ENCODE measurements at regions not wholly inside any gene's neighbourhood (a gene's known extent, or its start where the extent isn't known, plus 50 kb on each side); places are given as distances from the start of the nearest gene placed in this dataset.
A peak's percentile ranks its signal among the peaks of the same experiment; 100 is the strongest.

DNA sequence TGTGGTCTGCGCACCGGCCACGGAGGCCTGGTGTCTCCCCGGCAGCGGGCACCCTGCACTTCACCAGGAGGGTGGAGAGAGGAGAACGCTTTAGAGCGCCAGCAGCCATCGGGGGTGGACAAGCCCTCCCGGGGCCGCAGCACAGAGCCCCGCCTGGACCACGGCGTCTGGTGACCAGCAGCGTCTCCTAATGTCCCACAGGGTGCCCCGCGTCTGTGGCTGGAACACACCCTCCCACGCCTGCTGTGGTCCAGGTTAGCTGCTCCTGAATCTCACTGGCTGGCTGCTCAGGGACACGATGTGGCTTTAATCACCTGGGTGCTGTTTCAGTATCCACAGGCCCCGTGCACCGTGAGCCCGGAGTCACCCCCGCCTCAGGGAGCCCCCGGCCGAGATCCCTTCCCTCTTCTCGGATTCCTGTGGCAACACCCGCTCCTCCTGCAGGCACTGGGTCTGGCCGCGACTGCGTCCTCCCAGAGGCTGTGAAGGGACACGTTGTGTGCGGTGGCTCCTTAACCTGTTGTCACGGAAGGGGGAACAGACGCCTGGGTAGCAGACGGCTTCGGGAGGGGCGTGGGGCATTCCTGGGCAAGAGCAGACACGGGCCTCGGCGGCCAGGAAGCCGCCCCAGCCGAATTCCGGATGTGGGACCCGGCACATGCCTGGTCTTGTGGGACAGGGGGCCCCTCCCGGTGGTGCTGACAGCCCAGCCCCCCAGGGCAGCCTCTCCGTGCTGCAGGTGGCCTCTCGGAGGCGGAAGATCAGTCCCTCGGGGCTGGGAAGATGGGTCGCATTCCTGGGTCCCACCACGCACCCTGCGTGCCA lies 78.9 kb downstream of the FOXL3 start:
- DNase-seq (ENCODE audit: low spot score), result peak; percentile 86

DNA sequence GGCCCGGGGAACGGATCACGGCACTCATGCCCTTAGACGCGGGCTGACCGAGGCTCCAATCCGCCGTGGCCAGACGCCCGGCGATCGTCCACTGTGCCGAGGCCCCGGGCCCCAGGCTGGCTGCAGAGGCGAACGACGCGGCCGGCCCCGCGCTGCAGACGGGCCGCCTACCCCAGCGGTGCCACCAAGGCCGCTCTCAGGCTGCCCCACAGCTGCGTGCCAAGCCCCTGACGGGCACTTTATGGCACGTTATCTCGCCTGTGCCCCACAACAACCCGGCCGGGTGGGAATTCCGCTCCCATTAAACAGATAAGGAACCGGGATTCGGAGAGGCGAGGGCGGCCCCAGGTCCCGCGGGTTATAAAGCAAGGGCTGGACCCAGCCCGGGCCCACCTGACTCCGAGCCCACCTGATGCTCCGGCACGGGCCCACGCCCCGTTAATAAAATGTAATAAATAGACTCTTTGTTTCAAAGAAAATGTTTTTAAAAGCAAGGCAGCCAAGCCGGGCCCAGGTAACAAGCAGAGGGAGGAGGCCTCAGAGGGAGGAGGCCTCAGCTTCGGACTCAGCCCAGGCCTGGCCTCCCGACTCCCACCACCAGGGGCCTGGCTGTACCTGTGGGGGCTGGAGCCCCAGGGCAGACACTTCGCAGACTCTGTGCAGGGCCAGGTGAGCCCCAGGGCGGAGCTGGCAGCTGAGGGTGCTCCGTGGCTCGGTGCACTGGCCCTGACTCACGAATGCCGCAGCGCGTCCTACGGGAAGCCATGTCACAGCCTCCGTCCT lies 79.7 kb downstream of the FOXL3 start:
- peak overlapping the region; percentile 45 to 64 for H3K27ac ChIP-seq

More for the DNA sequence above, 78.9 kb downstream of the FOXL3 start:
- intact Hi-C loops (cut with DNase I), result no loop called here
- no peaks in the 10 kb centered on the region for H3K27me3 ChIP-seq (replicated peaks; ENCODE audit: insufficient read depth)
- H3K9me3 ChIP-seq, result no peaks in the 10 kb centered on the region
- H3K4me1 ChIP-seq (replicated peaks), result no peaks in the 10 kb centered on the region
- peak overlapping the region; percentile 50 to 64 for H3K27ac ChIP-seq
- H3K36me3 ChIP-seq, result no peaks in the 10 kb centered on the region
- WGBS, result 60% methylated on average over 50 of the region's 51 CpGs
- TF ChIP-seq, protein P1, sequence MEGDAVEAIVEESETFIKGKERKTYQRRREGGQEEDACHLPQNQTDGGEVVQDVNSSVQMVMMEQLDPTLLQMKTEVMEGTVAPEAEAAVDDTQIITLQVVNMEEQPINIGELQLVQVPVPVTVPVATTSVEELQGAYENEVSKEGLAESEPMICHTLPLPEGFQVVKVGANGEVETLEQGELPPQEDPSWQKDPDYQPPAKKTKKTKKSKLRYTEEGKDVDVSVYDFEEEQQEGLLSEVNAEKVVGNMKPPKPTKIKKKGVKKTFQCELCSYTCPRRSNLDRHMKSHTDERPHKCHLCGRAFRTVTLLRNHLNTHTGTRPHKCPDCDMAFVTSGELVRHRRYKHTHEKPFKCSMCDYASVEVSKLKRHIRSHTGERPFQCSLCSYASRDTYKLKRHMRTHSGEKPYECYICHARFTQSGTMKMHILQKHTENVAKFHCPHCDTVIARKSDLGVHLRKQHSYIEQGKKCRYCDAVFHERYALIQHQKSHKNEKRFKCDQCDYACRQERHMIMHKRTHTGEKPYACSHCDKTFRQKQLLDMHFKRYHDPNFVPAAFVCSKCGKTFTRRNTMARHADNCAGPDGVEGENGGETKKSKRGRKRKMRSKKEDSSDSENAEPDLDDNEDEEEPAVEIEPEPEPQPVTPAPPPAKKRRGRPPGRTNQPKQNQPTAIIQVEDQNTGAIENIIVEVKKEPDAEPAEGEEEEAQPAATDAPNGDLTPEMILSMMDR (IDR thresholded peaks at IDR 0.05), result no peak
- TF ChIP-seq POLR2AphosphoS5 (IDR thresholded peaks at IDR 0.05) (peak; percentile 73), POLR2A (IDR thresholded peaks at IDR 0.05) (peak; percentile 42)
- no peak overlapping the region for H3K4me3 ChIP-seq

DNA sequence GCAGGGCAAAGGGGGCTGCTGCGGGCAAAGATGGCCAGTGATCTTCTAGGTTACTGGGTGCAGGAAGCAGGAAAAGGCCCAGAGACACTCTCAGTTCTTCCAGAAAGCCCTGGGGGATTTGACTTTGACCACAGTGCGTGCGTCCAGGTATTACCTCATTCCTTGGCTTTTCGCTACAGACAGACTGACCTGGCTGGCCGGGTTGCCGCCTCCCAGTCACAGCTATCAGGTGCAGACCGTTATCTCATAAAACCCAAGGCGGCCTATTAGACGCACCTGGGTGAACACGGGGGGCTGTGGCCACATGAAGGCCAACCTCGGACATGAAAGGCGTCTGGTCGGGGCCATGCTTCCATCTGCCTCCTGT lies 80.3 kb downstream of the FOXL3 start:
- no peak for DNase-seq (ENCODE audit: low spot score)
- Histone ChIP-seq H3K4me1 (replicated peaks) (no peaks in the 10 kb centered on the region), H3K36me3 (no peaks in the 10 kb centered on the region), H3K27ac (peak overlapping the region; percentile 45 to 64), H3K4me3 (no peak overlapping the region), H3K27me3 (replicated peaks; ENCODE audit: insufficient read depth) (no peaks in the 10 kb centered on the region), H3K9me3 (no peaks in the 10 kb centered on the region)
- 66% methylated on average over 13 of the region's 13 CpGs for WGBS
- TF ChIP-seq, protein P1 (IDR thresholded peaks at IDR 0.05), result no peak
- TF ChIP-seq POLR2AphosphoS5 (IDR thresholded peaks at IDR 0.05) (no peak), POLR2A (IDR thresholded peaks at IDR 0.05) (no peak)
- intact Hi-C loops (cut with DNase I), result no loop called here

More for the DNA sequence above, 79.7 kb downstream of the FOXL3 start:
- no peaks in the 10 kb centered on the region for H3K9me3 ChIP-seq
- H3K27me3 ChIP-seq (replicated peaks; ENCODE audit: insufficient read depth), result no peaks in the 10 kb centered on the region
- H3K4me1 ChIP-seq (replicated peaks), result no peaks in the 10 kb centered on the region
- DNase-seq (ENCODE audit: low spot score), result no peak
- intact Hi-C loops (cut with DNase I), result no loop called here
- WGBS, result 57% methylated on average over 57 of the region's 57 CpGs
- TF ChIP-seq POLR2A (IDR thresholded peaks at IDR 0.05) (no peak), POLR2AphosphoS5 (IDR thresholded peaks at IDR 0.05) (no peak)
- TF ChIP-seq, protein P1 (IDR thresholded peaks at IDR 0.05), result peak in 1 of 4 experiments; percentile 32
- H3K36me3 ChIP-seq, result no peaks in the 10 kb centered on the region
- H3K4me3 ChIP-seq, result no peak overlapping the region

DNA sequence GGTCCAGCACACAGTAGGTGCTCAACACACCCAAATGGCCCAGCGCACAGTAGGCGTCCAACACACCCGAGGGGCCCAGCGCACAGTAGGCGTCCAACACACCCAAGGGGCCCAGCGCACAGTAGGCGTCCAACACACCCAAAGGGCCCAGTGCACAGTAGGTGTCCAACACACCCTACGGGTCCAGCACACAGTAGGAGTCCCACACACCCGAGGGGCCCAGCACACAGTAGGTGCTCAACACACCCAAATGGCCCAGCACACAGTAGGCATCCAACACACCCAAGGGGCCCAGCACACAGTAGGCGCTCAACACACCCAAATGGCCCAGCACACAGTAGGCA lies 80.8 kb downstream of the FOXL3 start:
- Histone ChIP-seq H3K4me1 (replicated peaks) (no peaks in the 10 kb centered on the region), H3K27me3 (replicated peaks; ENCODE audit: insufficient read depth) (no peaks in the 10 kb centered on the region), H3K36me3 (no peaks in the 10 kb centered on the region), H3K9me3 (no peaks in the 10 kb centered on the region), H3K4me3 (no peak overlapping the region), H3K27ac (peak overlapping the region; percentile 27 to 64)
- 96% methylated on average over 4 of the region's 10 CpGs for WGBS
- TF ChIP-seq POLR2AphosphoS5 (IDR thresholded peaks at IDR 0.05), result no peak
- no peak for TF ChIP-seq POLR2A (IDR thresholded peaks at IDR 0.05)
- TF ChIP-seq, protein P1 (IDR thresholded peaks at IDR 0.05), result no peak
- intact Hi-C loops (cut with DNase I), result no loop called here
- DNase-seq (ENCODE audit: low spot score), result no peak

Data from prostate gland (tissue), 2 donors.